Hematopoietic multipotent progenitor cell treated with erythropoietin and hydrocortisone succinate and interleukin-3 and kit ligand, for 15 days (in vitro differentiated cells): ENCODE measurements at regions not wholly inside any gene's neighbourhood (a gene's known extent, or its start where the extent isn't known, plus 50 kb on each side); places are given as distances from the start of the nearest gene placed in this dataset.
"Not testable (repeated sequence)": the region's sequence is repeated elsewhere in the genome, so short reads cannot be mapped to it uniquely, and the experiment has no call there.

Experiments used
- DNase-seq: peaks from one replicate; pipeline ENCODE4 v3.0.0-alpha.2; 2015; ENCODE audit warnings: low spot score

- DNase-seq, result no peak
Measured at GRCh38 chr4:96431094-96431493, 591.2 kb downstream of the PDHA2 start.

- no peak for DNase-seq
Measured at GRCh38 chr4:96448315-96448872, 608.5 kb downstream of the PDHA2 start.

- no peak for DNase-seq
Measured at GRCh38 chr4:96455045-96455720, 615.3 kb downstream of the PDHA2 start.

- not testable (repeated sequence) for DNase-seq
Measured at GRCh38 chr4:96458031-96458430, 618.1 kb downstream of the PDHA2 start.

GRCh38 chr4:96459105-96459504, 619.2 kb downstream of the PDHA2 start:
- DNase-seq, result no peak

GRCh38 chr4:96465834-96466233, 625.9 kb downstream of the PDHA2 start:
- DNase-seq, result no peak

- DNase-seq, result peak; percentile 22
Measured at GRCh38 chr4:96471956-96472867, 632.3 kb downstream of the PDHA2 start.

GRCh38 chr4:96473246-96473645, 633.4 kb downstream of the PDHA2 start:
- DNase-seq, result no peak

GRCh38 chr4:96483308-96484030, 643.6 kb downstream of the PDHA2 start:
- DNase-seq, result no peak

GRCh38 chr4:96486563-96486962, 646.7 kb downstream of the PDHA2 start:
- DNase-seq, result no peak

- no peak for DNase-seq
Measured at GRCh38 chr4:96497621-96498020, 657.7 kb downstream of the PDHA2 start.

- DNase-seq, result no peak
Measured at GRCh38 chr4:96504386-96504785, 664.5 kb downstream of the PDHA2 start.

- no peak for DNase-seq
Measured at GRCh38 chr4:96509039-96509741, 669.3 kb downstream of the PDHA2 start.

- no peak for DNase-seq
Measured at GRCh38 chr4:96519291-96519690, 679.4 kb downstream of the PDHA2 start.

GRCh38 chr4:96521046-96521536, 681.2 kb downstream of the PDHA2 start:
- DNase-seq, result no peak

GRCh38 chr4:96523611-96524010, 683.7 kb downstream of the PDHA2 start:
- DNase-seq, result no peak

- no peak for DNase-seq
Measured at GRCh38 chr4:96524311-96524875, 684.5 kb downstream of the PDHA2 start.

GRCh38 chr4:96525898-96526297, 686.0 kb downstream of the PDHA2 start:
- no peak for DNase-seq

GRCh38 chr4:96526625-96527024, 686.7 kb downstream of the PDHA2 start:
- DNase-seq, result no peak

- DNase-seq, result no peak
Measured at GRCh38 chr4:96531836-96532235, 691.9 kb downstream of the PDHA2 start.

- DNase-seq, result no peak
Measured at GRCh38 chr4:96543346-96543745, 703.5 kb downstream of the PDHA2 start.
